Nephron (organoid): ENCODE measurements at regions not wholly inside any gene's neighbourhood (a gene's known extent, or its start where the extent isn't known, plus 50 kb on each side); places are given as distances from the start of the nearest gene placed in this dataset.

Experiments
- H3K27ac Mint-ChIP-seq, 3 experiments: 2 replicates each; pipeline ENCODE4 v1.8.0; 2020; ENCODE audit warnings: mixed read lengths in 3 of 3, mild to moderate bottlenecking in 2 of 3, moderate library complexity in 1 of 3
- H3K27me3 Mint-ChIP-seq: 2 replicates; pipeline ENCODE4 v1.8.0; 2021; ENCODE audit warnings: low read depth, mild to moderate bottlenecking, moderate library complexity, mixed read lengths
- H3K36me3 Mint-ChIP-seq: 2 replicates; pipeline ENCODE4 v1.8.0; 2020; ENCODE audit warnings: low read depth, mixed read lengths
- H3K4me1 Mint-ChIP-seq: 2 replicates; pipeline ENCODE4 v1.8.0; 2020; ENCODE audit warnings: mixed read lengths
- H3K4me3 Mint-ChIP-seq, 3 experiments: 2 replicates each; pipeline ENCODE4 v1.8.0; 2020; ENCODE audit warnings: mild to moderate bottlenecking in 3 of 3, mixed read lengths in 3 of 3, moderate library complexity in 2 of 3
- H3K9me3 Mint-ChIP-seq: 2 replicates; pipeline ENCODE4 v1.8.0; 2020; ENCODE audit warnings: mixed read lengths
- TF ChIP-seq, protein P1 (sequence below), 3 experiments: fragments of 200-600 bp; sonication (generic); IDR thresholded peaks; one replicate each; pipeline ENCODE4 v1.5.0; 2021; ENCODE audit warnings: antibody characterized with exemption in 3 of 3; ENCODE audit not compliant: unreplicated experiment in 3 of 3

DNA sequence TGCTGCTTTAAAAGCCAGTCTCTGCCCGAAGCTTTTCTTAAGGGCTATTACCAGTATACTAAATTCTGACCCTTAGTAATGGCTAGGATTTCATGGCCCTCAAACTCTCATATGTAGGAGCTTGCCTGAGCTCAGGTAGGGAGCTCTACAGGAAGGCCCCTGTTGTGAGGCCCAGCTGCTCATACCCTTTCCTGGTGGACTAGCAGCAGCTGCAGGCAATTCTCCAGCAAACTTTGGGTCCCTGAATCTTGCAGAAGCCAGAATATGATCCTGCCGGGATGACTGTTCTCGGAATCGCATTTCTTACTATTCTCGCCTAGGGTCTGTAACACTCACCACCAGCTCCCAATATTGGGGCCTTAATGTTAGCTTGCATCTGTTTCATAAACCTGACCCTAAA, 106.4 kb upstream of the SERTAD2 start:
- Mint-ChIP-seq H3K36me3 (no peaks in the 10 kb centered on the region), H3K27ac (peak overlapping the region; percentile 48 to 64 (median 50)), H3K4me3 (no peak overlapping the region), H3K4me1 (peaks cover 18% of the 10 kb centered on the region), H3K9me3 (peaks cover 5% of the 10 kb centered on the region), H3K27me3 (no peaks in the 10 kb centered on the region)
- TF ChIP-seq, protein P1, sequence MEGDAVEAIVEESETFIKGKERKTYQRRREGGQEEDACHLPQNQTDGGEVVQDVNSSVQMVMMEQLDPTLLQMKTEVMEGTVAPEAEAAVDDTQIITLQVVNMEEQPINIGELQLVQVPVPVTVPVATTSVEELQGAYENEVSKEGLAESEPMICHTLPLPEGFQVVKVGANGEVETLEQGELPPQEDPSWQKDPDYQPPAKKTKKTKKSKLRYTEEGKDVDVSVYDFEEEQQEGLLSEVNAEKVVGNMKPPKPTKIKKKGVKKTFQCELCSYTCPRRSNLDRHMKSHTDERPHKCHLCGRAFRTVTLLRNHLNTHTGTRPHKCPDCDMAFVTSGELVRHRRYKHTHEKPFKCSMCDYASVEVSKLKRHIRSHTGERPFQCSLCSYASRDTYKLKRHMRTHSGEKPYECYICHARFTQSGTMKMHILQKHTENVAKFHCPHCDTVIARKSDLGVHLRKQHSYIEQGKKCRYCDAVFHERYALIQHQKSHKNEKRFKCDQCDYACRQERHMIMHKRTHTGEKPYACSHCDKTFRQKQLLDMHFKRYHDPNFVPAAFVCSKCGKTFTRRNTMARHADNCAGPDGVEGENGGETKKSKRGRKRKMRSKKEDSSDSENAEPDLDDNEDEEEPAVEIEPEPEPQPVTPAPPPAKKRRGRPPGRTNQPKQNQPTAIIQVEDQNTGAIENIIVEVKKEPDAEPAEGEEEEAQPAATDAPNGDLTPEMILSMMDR (IDR thresholded peaks at IDR 0.05; ENCODE audit: unreplicated experiment in 3 of 3): no peak

DNA sequence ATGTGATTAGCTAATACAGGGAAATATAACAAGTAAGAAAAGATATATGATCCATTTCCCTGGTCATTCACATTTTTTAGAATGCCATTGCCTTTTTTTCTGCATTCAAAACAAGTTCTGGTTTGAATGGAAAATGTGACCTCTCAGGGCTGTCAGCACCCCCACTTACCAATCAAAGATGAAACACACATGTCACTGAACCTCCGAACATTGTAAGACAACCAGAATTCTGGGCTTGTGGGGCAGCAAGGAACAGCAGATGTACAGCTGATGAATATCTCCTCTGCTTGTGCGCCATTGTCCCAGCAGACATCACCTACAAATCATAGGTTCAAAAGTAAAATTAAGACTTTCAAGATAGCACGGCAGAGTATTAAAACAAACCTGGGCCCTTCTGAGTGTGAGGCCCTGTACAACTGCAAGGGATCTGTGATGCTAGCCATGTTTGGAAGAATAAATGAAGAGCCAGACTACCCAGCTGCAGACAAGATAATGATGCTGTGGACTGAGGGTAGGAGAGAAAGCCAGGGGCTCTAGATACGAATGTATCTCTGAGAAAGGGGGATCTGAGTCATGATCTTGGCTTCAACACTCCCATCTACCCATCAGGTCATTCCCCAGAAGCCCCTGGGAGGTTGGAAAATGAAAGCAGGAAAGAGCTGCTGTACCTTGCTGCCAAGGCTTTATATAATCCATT, 108.7 kb upstream of the SERTAD2 start:
- TF ChIP-seq, protein P1 (IDR thresholded peaks at IDR 0.05; ENCODE audit: unreplicated experiment in 3 of 3): no peak
- Mint-ChIP-seq H3K27me3 (no peaks in the 10 kb centered on the region), H3K9me3 (no peaks in the 10 kb centered on the region), H3K27ac (no peak overlapping the region), H3K36me3 (no peaks in the 10 kb centered on the region), H3K4me1 (peaks cover 20% of the 10 kb centered on the region), H3K4me3 (no peak overlapping the region)

DNA sequence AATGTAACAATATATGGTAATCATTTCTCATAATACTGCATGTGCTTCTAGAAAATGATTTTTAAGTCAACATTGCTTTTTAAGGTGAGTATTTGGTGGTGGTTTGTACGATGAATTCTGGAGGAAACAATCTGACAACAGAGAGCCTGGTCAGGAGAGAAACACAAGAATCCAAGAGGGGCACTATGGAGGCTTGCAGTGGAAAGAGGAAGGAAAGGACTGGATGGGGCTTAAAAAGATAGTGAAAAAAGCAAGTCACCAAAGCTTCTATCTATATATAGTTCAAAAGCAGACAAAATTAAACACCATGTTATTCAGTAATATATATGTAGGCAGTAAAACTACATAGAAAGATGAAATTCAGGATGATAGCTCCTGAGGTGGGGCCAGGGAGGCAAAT, 109.4 kb upstream of the SERTAD2 start:
- TF ChIP-seq, protein P1 (IDR thresholded peaks at IDR 0.05; ENCODE audit: unreplicated experiment in 3 of 3): no peak
- H3K27me3 Mint-ChIP-seq: no peaks in the 10 kb centered on the region
- peaks cover 24% of the 10 kb centered on the region for H3K4me1 Mint-ChIP-seq
- peak overlapping the region in 2 of 3 experiments; percentile 6 to 7 for H3K27ac Mint-ChIP-seq
- H3K36me3 Mint-ChIP-seq: no peaks in the 10 kb centered on the region
- H3K4me3 Mint-ChIP-seq: no peak overlapping the region
- no peaks in the 10 kb centered on the region for H3K9me3 Mint-ChIP-seq

DNA sequence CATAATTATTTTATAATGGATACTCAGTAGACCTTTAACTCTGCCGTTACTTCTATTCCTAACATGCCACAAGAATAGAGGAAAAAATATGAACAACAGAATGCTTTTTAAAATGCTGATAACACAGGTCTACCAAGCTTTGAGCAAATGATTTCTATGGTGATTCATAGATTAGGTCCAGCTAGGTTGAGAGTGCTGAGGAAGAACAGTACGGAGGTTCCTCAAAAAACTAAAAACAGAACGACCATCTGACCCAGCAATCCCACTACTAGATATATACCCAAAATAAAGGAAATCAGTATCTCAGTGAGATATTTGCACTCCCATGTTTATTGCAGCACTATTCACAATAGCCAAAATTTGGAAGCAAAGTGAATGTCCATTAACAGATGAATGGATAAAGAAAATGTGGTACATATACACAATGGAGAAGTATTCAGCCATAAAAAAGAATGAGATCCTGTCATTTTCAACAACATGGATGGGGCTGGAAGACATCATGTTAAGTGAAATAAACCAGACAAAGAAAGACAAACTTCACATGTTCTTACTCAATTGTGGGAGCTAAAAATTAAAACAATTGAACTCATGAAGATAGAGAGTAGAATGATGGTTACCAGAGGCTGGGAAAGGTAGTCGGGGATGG, 111.6 kb upstream of the SERTAD2 start:
- Mint-ChIP-seq H3K27me3 (no peaks in the 10 kb centered on the region), H3K36me3 (no peaks in the 10 kb centered on the region), H3K27ac (no peak overlapping the region), H3K4me1 (peaks cover 34% of the 10 kb centered on the region), H3K4me3 (peak overlapping the region in 2 of 3 experiments; percentile 1 to 27), H3K9me3 (no peaks in the 10 kb centered on the region)
- TF ChIP-seq, protein P1 (IDR thresholded peaks at IDR 0.05; ENCODE audit: unreplicated experiment in 3 of 3): no peak

DNA sequence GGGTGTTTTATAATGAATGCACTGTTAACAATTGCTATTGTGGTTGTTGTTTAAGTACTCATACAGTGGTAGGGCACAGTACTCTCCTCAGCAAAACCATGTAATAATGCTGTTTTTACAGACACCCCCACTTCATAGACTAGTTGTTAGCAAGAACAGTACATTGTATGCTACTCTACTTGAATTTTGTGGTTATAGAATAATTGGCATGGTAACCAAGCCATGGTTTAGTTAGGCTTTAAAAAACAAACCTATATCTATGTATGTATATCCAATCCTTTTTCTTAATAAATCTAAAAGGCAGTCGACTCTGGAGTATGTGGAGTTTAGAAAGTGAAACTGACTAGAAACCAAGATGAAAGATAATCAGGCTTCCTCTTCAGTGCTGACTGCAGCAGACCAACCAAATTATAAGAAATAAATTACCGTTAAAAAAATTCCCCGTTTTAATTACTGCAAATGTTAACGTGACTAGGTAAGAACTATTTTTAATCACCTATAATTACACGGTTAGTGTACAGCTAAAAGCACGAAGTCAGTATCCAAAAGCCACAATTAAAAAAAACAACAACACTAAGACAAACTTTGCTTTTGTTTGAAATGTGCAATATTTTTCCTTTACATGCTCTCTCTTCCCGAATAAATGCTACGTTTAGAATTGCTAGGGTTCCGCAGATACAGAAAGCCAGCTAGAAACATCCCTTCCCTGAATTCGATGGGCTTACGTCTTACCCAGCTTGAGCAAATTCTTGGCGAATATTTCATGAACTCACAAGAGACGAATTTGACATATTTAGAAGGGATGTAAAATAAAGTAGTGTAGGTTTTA, 113.3 kb upstream of the SERTAD2 start:
- Mint-ChIP-seq H3K9me3 (no peaks in the 10 kb centered on the region), H3K27ac (peak overlapping the region; percentile 71 to 84 (median 81)), H3K36me3 (no peaks in the 10 kb centered on the region), H3K27me3 (peaks cover 10% of the 10 kb centered on the region), H3K4me3 (peak overlapping the region; percentile 88 to 90 (median 90)), H3K4me1 (peaks cover 37% of the 10 kb centered on the region)
- TF ChIP-seq, protein P1 (IDR thresholded peaks at IDR 0.05; ENCODE audit: unreplicated experiment in 3 of 3): no peak
